ENCODE measurements at regions not wholly inside any gene's neighbourhood (a gene's known extent, or its start where the extent isn't known, plus 50 kb on each side); places are given as distances from the start of the nearest gene placed in this dataset.

DNA sequence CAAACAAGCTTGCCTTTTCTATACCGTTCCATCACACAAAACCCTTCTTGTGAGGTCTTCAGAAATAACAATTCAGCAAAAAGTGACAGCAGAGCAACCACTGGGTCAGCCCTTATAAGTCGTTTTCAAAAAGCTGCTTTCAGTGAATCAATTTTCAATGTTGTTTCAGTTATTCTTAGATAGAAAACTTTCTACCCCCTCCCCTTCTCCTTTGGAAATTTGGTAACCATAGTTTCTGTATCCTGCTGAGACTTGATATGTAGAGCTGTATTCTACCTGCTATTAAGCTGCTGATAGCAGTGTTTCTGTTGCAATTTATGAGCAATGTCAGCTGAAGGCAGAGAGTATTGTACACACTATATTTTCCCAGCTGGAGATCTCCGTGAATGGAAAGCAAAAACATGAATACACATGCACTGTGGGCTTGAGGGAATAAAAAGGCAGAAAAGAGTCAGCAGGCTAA is 75.7 kb downstream of the ZNF608 start:
- H3K36me3 ChIP-seq (ENCODE audit: control insufficient read depth in 1 of 2, insufficient read depth in 2 of 2, low read length in 2 of 2) = no peaks in the 10 kb centered on the region
- TF ChIP-seq ZBTB33 (IDR thresholded peaks at IDR 0.05; ENCODE audit: extremely low read depth, insufficient replicate concordance, low read length) = no peak
- no peak for TF ChIP-seq ELF1 (IDR thresholded peaks at IDR 0.05; ENCODE audit: borderline replicate concordance, low read depth)
- TF ChIP-seq SP1 (IDR thresholded peaks at IDR 0.05; ENCODE audit: low read depth) = no peak
- no peak for TF ChIP-seq RAD21 (IDR thresholded peaks at IDR 0.05; ENCODE audit: low read depth)
- TF ChIP-seq SRF (IDR thresholded peaks at IDR 0.05; ENCODE audit: low read depth) = no peak
- TF ChIP-seq CBX3 (IDR thresholded peaks at IDR 0.05; ENCODE audit: low read depth) = no peak
- H4K20me1 ChIP-seq (ENCODE audit: insufficient read depth) = no peaks in the 10 kb centered on the region
- H3K4me2 ChIP-seq (ENCODE audit: low read length) = no peak overlapping the region
- ATAC-seq (no peak), DNase-seq (ENCODE audit: low read depth, low spot score) (no peak)
- H3K9me3 ChIP-seq (ENCODE audit: control insufficient read depth in 1 of 2, insufficient read depth in 1 of 2, low read depth in 1 of 2, low read length in 2 of 2) = no peaks in the 10 kb centered on the region
- ChIA-PET CTCF (no interaction called here), POLR2A (interaction anchor here (0.7 kb wide), 1 partner anchor 305 kb away, joined by 3 read pairs; no protein-coding TSS in a partner anchor), RAD21 (ENCODE audit: low non-redundant PET in 1 of 2, low total read pairs in 2 of 2, uncharacterized antibody in 2 of 2, unreplicated experiment in 2 of 2) (no interaction called here)
- intact Hi-C loops (cut with micrococcal nuclease) = no loop called here
- H3K27me3 ChIP-seq (ENCODE audit: insufficient read depth, low read length) = no peaks in the 10 kb centered on the region
- no peaks in the 10 kb centered on the region for H3K79me2 ChIP-seq (ENCODE audit: insufficient read depth, low read length)
- no peak overlapping the region for H2AFZ ChIP-seq (ENCODE audit: low read depth, low read length, poor library complexity, severe bottlenecking)
- H3K4me3 ChIP-seq (replicated peaks in 1 of 2; ENCODE audit: low read depth in 1 of 2, low read length in 2 of 2) = no peak overlapping the region
- no TSS peak for BruUV-seq (replicated peaks)
- H3K4me1 ChIP-seq (ENCODE audit: control insufficient read depth in 1 of 2, insufficient read depth in 2 of 2, low read length in 2 of 2) = peaks cover 2 to 5% of the 10 kb centered on the region in 2 experiments; a peak in 2 of 4 replicates
- H3K9ac ChIP-seq (ENCODE audit: low read length) = no peak overlapping the region
- H3K9me2 ChIP-seq (ENCODE audit: insufficient read depth) = no peaks in the 10 kb centered on the region
- no peak overlapping the region for H3K27ac ChIP-seq (ENCODE audit: low read depth, low read length)

GRCh38 chr5:124669956-124670721 is 76.3 kb downstream of the ZNF608 start:
- TF ChIP-seq ZBTB33 (IDR thresholded peaks at IDR 0.05; ENCODE audit: extremely low read depth, insufficient replicate concordance, low read length) = no peak
- no peak for TF ChIP-seq SIN3A (IDR thresholded peaks at IDR 0.05; ENCODE audit: low read depth)
- TF ChIP-seq FOSL1 (IDR thresholded peaks at IDR 0.05; ENCODE audit: low read depth) = no peak
- Histone ChIP-seq H3K9me2 (ENCODE audit: insufficient read depth) (no peaks in the 10 kb centered on the region), H3K36me3 (ENCODE audit: control insufficient read depth in 1 of 2, insufficient read depth in 2 of 2, low read length in 2 of 2) (no peaks in the 10 kb centered on the region), H4K20me1 (ENCODE audit: insufficient read depth) (no peaks in the 10 kb centered on the region), H3K27ac (ENCODE audit: low read depth, low read length) (no peak overlapping the region), H3K4me2 (ENCODE audit: low read length) (no peak overlapping the region), H3K4me3 (replicated peaks in 1 of 2; ENCODE audit: low read depth in 1 of 2, low read length in 2 of 2) (no peak overlapping the region), H3K27me3 (ENCODE audit: insufficient read depth, low read length) (no peaks in the 10 kb centered on the region), H2AFZ (ENCODE audit: low read depth, low read length, poor library complexity, severe bottlenecking) (no peak overlapping the region), H3K4me1 (ENCODE audit: control insufficient read depth in 1 of 2, insufficient read depth in 2 of 2, low read length in 2 of 2) (peaks cover 5 to 7% of the 10 kb centered on the region in 2 experiments; a peak in 3 of 4 replicates), H3K9me3 (ENCODE audit: control insufficient read depth in 1 of 2, insufficient read depth in 1 of 2, low read depth in 1 of 2, low read length in 2 of 2) (no peaks in the 10 kb centered on the region), H3K79me2 (ENCODE audit: insufficient read depth, low read length) (no peaks in the 10 kb centered on the region), H3K9ac (ENCODE audit: low read length) (no peak overlapping the region)
- BruUV-seq (replicated peaks) = no TSS peak
- POLR2A ChIA-PET = interaction anchor here (0.7 kb wide), 1 partner anchor 305 kb away, joined by 3 read pairs; no protein-coding TSS in a partner anchor
- intact Hi-C loops (cut with micrococcal nuclease) = no loop called here
- no peak for DNase-seq (ENCODE audit: low read depth, low spot score)
- RAD21 ChIA-PET (ENCODE audit: low non-redundant PET in 1 of 2, low total read pairs in 2 of 2, uncharacterized antibody in 2 of 2, unreplicated experiment in 2 of 2) = no interaction called here
- no peak for ATAC-seq
- CTCF ChIA-PET = no interaction called here

Measured in HCT116 (cell line).